Smooth muscle cell (in vitro differentiated cells): ENCODE measurements at regions not wholly inside any gene's neighbourhood (a gene's known extent, or its start where the extent isn't known, plus 50 kb on each side); places are given as distances from the start of the nearest gene placed in this dataset.

Experiments
- DNase-seq: peaks from one replicate; lab custom pipeline; 2025; ENCODE audit not compliant: unreplicated experiment; lab: John Stamatoyannopoulos, UW
- H2AFZ ChIP-seq: fragments of 200-600 bp; sonication (generic); 2 replicates; pipeline ENCODE4 v1.6.0; 2016; ENCODE audit warnings: antibody characterized with exemption, low read depth, mild to moderate bottlenecking
- H3F3A ChIP-seq: fragments of 200-600 bp; sonication (generic); 2 replicates; pipeline ENCODE4 v1.6.0; 2017; ENCODE audit warnings: antibody characterized with exemption, low read depth
- H3K27ac ChIP-seq: fragments of 200-600 bp; sonication (generic); 2 replicates; pipeline ENCODE4 v1.5.1; 2016; ENCODE audit warnings: low read depth, mild to moderate bottlenecking
- H3K27me3 ChIP-seq: fragments of 200-600 bp; sonication (generic); 2 replicates; pipeline ENCODE4 v1.6.1; 2016; ENCODE audit warnings: low read depth, mild to moderate bottlenecking
- H3K36me3 ChIP-seq: fragments of 200-600 bp; sonication (generic); 2 replicates; pipeline ENCODE4 v1.5.1; 2016; ENCODE audit warnings: low read depth
- H3K4me1 ChIP-seq: fragments of 200-600 bp; sonication (generic); 2 replicates; pipeline ENCODE4 v1.5.1; 2016; ENCODE audit warnings: low read depth
- H3K4me2 ChIP-seq: fragments of 200-600 bp; sonication (generic); 2 replicates; pipeline ENCODE4 v1.6.0; 2016; ENCODE audit warnings: mild to moderate bottlenecking
- H3K4me3 ChIP-seq: fragments of 200-600 bp; sonication (generic); 2 replicates; pipeline ENCODE4 v1.5.1; 2016; ENCODE audit warnings: mild to moderate bottlenecking
- H3K79me2 ChIP-seq: fragments of 200-600 bp; sonication (generic); 2 replicates; pipeline ENCODE4 v1.6.0; 2016; ENCODE audit warnings: low read depth, mild to moderate bottlenecking
- H3K9ac ChIP-seq: fragments of 200-600 bp; sonication (generic); 2 replicates; pipeline ENCODE4 v1.6.0; 2016; ENCODE audit warnings: low read depth
- H3K9me3 ChIP-seq: fragments of 200-600 bp; sonication (generic); replicated peaks from 2 replicates; pipeline ENCODE4 v1.5.1; 2016; ENCODE audit warnings: low read depth
- H4K20me1 ChIP-seq: fragments of 200-600 bp; sonication (generic); 2 replicates; pipeline ENCODE4 v1.6.0; 2016; ENCODE audit warnings: low read depth
- CTCF ChIP-seq: fragments of 200-600 bp; sonication (generic); IDR thresholded peaks from 2 replicates; pipeline ENCODE4 v1.5.1; 2017; ENCODE audit warnings: borderline replicate concordance, mild to moderate bottlenecking, antibody characterized with exemption; ENCODE audit not compliant: insufficient read depth, poor library complexity, severe bottlenecking
- WGBS: methylation state at CpG from one replicate; pipeline ENCODE4 v1.1.7; 2016; ENCODE audit warnings: low lambda C conversion rate; 5-methylcytosine and 5-hydroxymethylcytosine counted together

GRCh38 chr22:47361247-47361646, 598.8 kb downstream of the TBC1D22A start:
- Histone ChIP-seq H2AFZ (no peak overlapping the region), H3K9me3 (no peaks in the 10 kb centered on the region), H3K36me3 (no peaks in the 10 kb centered on the region), H3K9ac (no peak overlapping the region), H3K27ac (no peak overlapping the region), H3F3A (no peaks in the 10 kb centered on the region), H3K79me2 (no peaks in the 10 kb centered on the region), H3K4me1 (no peaks in the 10 kb centered on the region), H3K4me3 (no peak overlapping the region), H4K20me1 (no peaks in the 10 kb centered on the region), H3K27me3 (no peaks in the 10 kb centered on the region), H3K4me2 (no peak overlapping the region)
- DNase-seq = no peak
- 89% methylated on average over 3 of the region's 3 CpGs for WGBS
- TF ChIP-seq CTCF = no peak

DNA sequence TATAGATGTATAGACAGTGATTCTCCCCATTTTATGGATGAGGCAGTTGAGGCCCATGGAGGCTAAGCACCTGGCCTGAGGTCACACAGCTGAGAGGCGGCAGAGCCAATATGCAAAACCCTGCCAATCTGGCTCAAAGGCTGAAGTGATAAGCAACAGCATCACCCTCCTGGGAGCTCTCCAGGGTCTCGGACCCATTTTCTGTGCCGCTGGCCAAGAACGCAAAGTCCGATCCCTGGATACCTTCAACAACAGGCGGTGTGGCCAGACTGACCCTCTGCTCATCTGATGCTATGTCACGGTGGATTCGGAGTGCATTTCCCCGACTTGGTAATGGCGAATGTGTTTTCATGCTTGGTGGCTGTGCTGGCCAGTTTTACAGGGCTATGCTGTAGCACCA, 595.0 kb downstream of the TBC1D22A start:
- Histone ChIP-seq H3K27ac (no peak overlapping the region), H3F3A (no peaks in the 10 kb centered on the region), H2AFZ (no peak overlapping the region), H3K4me3 (no peak overlapping the region), H3K4me2 (no peak overlapping the region), H3K4me1 (no peaks in the 10 kb centered on the region), H3K79me2 (no peaks in the 10 kb centered on the region), H3K36me3 (no peaks in the 10 kb centered on the region), H4K20me1 (no peaks in the 10 kb centered on the region), H3K9me3 (no peaks in the 10 kb centered on the region), H3K27me3 (no peaks in the 10 kb centered on the region), H3K9ac (no peak overlapping the region)
- DNase-seq = no peak
- 86% methylated on average over 10 of the region's 10 CpGs for WGBS
- TF ChIP-seq CTCF = no peak

DNA sequence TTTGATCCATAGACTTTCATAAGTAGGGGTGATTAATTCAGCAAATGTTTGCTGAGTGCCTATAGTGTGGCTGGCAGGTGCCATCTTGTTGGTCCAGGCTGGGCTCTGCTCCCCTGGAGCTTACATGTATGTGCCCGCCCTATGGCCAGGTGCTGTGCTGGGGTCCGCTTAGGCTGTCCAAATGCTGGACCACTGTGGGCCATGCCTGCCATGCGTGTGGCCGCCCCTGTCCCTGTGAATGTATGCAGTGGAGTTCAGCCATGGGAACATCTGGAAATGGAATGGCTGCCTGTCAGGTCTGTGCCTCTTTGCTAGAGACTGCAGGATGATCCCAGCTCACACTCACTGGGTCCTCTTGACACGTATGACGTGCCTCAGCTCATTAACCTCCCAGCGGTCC, 594.6 kb downstream of the TBC1D22A start:
- no peak for TF ChIP-seq CTCF
- no peak overlapping the region for H3K4me2 ChIP-seq
- H2AFZ ChIP-seq = no peak overlapping the region
- no peaks in the 10 kb centered on the region for H3K9me3 ChIP-seq
- H3K9ac ChIP-seq = no peak overlapping the region
- WGBS = 80% methylated on average over 7 of the region's 7 CpGs
- DNase-seq = no peak
- H4K20me1 ChIP-seq = no peaks in the 10 kb centered on the region
- H3K4me3 ChIP-seq = no peak overlapping the region
- no peaks in the 10 kb centered on the region for H3F3A ChIP-seq
- no peak overlapping the region for H3K27ac ChIP-seq
- H3K79me2 ChIP-seq = no peaks in the 10 kb centered on the region
- H3K4me1 ChIP-seq = no peaks in the 10 kb centered on the region
- no peaks in the 10 kb centered on the region for H3K36me3 ChIP-seq
- no peaks in the 10 kb centered on the region for H3K27me3 ChIP-seq

- no peak for TF ChIP-seq CTCF
- no peaks in the 10 kb centered on the region for H3K27me3 ChIP-seq
- H3K4me2 ChIP-seq = no peak overlapping the region
- no peak overlapping the region for H3K27ac ChIP-seq
- no peaks in the 10 kb centered on the region for H3F3A ChIP-seq
- no peaks in the 10 kb centered on the region for H3K79me2 ChIP-seq
- H3K9me3 ChIP-seq = no peaks in the 10 kb centered on the region
- no peak overlapping the region for H3K4me3 ChIP-seq
- WGBS = 59% methylated on average over 5 of the region's 5 CpGs
- no peaks in the 10 kb centered on the region for H3K4me1 ChIP-seq
- H3K9ac ChIP-seq = no peak overlapping the region
- H3K36me3 ChIP-seq = no peaks in the 10 kb centered on the region
- no peaks in the 10 kb centered on the region for H4K20me1 ChIP-seq
- DNase-seq = no peak
- H2AFZ ChIP-seq = no peak overlapping the region
Observed at GRCh38 chr22:47356511-47357011, 594.1 kb downstream of the TBC1D22A start.
